Body of pancreas (tissue), 4 donors: ENCODE measurements at regions not wholly inside any gene's neighbourhood (a gene's known extent, or its start where the extent isn't known, plus 50 kb on each side); places are given as distances from the start of the nearest gene placed in this dataset.

Experiments
- POLR2A ChIP-seq, 3 donors: fragments of 450-650 bp; IDR thresholded peaks; one replicate each; pipeline ENCODE4 v1.6.1; 2016; ENCODE audit warnings: antibody characterized with exemption in 3 of 3, mild to moderate bottlenecking in 2 of 3
- TF ChIP-seq, protein P1 (sequence below), 7 experiments: fragments of 450-650 bp in 4 of 7; fragments of 200-600 bp in 3 of 7; sonication (generic) in 3 of 7; IDR thresholded peaks; one replicate each; pipeline ENCODE4 v1.5.1; 2016 to 2019; ENCODE audit warnings: antibody characterized with exemption in 7 of 7

DNA sequence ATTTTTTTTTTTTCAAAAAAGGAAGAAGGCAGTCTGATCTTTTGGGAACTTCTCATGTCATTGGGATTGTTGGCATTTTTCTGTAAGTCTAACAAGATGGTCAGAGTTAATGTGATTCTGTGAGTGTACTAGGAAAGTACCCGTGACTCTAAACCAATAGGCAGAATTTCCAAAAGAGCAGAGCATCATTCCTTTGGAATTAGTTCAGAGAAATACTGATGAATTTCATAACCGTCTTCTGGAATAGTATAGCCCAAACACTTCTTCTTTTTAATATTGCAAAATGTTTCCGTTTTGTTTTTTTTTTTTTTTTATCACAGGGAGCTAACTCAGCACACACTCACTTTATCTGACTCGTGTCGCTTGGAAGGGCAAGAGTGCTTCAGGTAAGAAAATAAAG is 407.4 kb downstream of the DTWD2 start:
- TF ChIP-seq POLR2A (IDR thresholded peaks at IDR 0.05) = no peak
- TF ChIP-seq, protein P1, sequence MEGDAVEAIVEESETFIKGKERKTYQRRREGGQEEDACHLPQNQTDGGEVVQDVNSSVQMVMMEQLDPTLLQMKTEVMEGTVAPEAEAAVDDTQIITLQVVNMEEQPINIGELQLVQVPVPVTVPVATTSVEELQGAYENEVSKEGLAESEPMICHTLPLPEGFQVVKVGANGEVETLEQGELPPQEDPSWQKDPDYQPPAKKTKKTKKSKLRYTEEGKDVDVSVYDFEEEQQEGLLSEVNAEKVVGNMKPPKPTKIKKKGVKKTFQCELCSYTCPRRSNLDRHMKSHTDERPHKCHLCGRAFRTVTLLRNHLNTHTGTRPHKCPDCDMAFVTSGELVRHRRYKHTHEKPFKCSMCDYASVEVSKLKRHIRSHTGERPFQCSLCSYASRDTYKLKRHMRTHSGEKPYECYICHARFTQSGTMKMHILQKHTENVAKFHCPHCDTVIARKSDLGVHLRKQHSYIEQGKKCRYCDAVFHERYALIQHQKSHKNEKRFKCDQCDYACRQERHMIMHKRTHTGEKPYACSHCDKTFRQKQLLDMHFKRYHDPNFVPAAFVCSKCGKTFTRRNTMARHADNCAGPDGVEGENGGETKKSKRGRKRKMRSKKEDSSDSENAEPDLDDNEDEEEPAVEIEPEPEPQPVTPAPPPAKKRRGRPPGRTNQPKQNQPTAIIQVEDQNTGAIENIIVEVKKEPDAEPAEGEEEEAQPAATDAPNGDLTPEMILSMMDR (IDR thresholded peaks at IDR 0.05) = no peak
